Osteocyte (in vitro differentiated cells): ENCODE measurements at regions not wholly inside any gene's neighbourhood (a gene's known extent, or its start where the extent isn't known, plus 50 kb on each side); places are given as distances from the start of the nearest gene placed in this dataset.

ENCODE experiments used
- DNase-seq: peaks from one replicate; pipeline ENCODE4 v3.0.0; 2021; ENCODE audit warnings: mixed read lengths; ENCODE audit not compliant: unreplicated experiment; ENCODE audit errors: extremely low spot score
- H3K27ac Mint-ChIP-seq: one replicate; pipeline ENCODE4 v1.8.0; 2021; ENCODE audit warnings: mild to moderate bottlenecking, mixed read lengths; ENCODE audit not compliant: unreplicated experiment
- H3K27me3 Mint-ChIP-seq: one replicate; pipeline ENCODE4 v1.8.0; 2021; ENCODE audit warnings: mixed read lengths; ENCODE audit not compliant: unreplicated experiment
- H3K36me3 Mint-ChIP-seq: one replicate; pipeline ENCODE4 v1.8.0; 2021; ENCODE audit warnings: mixed read lengths; ENCODE audit not compliant: unreplicated experiment
- H3K4me1 Mint-ChIP-seq: one replicate; pipeline ENCODE4 v1.8.0; 2021; ENCODE audit warnings: mixed read lengths; ENCODE audit not compliant: unreplicated experiment
- H3K4me3 Mint-ChIP-seq: one replicate; pipeline ENCODE4 v1.8.0; 2021; ENCODE audit warnings: mild to moderate bottlenecking, moderate library complexity, mixed read lengths; ENCODE audit not compliant: unreplicated experiment
- H3K9me3 Mint-ChIP-seq: one replicate; pipeline ENCODE4 v1.8.0; 2021; ENCODE audit warnings: mixed read lengths; ENCODE audit not compliant: unreplicated experiment
- CTCF ChIP-seq: fragments of 200-600 bp; sonication (generic); IDR thresholded peaks from 2 replicates; pipeline ENCODE4 v1.5.0; 2021; ENCODE audit warnings: antibody characterized with exemption, mild to moderate bottlenecking, moderate library complexity

DNA sequence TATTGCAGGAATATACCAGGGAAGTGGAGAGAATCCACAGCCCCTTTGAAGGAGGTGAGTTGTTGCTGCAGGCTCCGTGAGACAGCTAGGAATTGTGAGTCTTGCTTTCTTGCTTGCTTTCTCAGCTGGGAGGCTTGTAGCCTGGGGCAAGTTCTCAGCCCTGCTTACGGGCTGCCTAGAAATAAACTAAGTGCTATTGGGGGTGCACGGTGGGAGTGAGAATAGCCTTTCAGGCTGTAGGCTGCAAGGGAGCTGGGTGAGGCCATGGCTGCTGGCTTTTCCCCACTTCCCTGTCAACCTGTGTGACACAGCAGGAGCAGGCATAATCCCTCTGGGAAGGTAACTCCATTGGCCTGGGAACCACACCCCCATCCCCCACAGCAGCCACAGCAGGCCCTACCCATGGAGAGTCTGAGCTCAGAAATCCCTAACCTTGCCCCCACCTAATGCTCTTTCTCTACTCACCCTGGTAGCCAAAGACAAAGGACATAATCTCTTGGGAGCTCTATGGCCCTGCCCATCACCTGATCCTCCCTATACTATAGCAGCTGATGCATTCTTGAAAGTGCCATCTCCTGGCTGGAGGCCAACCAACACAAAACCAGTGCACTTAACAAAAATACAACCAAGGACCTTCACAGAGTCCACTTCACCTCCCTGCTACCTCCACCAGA lies 113.0 kb downstream of the MMRN1 start:
- no peaks in the 10 kb centered on the region for H3K36me3 Mint-ChIP-seq
- H3K4me1 Mint-ChIP-seq, result no peaks in the 10 kb centered on the region
- H3K4me3 Mint-ChIP-seq, result no peak overlapping the region
- no peak for DNase-seq
- H3K9me3 Mint-ChIP-seq, result no peaks in the 10 kb centered on the region
- TF ChIP-seq CTCF, result no peak
- H3K27me3 Mint-ChIP-seq, result no peaks in the 10 kb centered on the region
- H3K27ac Mint-ChIP-seq, result no peak overlapping the region

DNA sequence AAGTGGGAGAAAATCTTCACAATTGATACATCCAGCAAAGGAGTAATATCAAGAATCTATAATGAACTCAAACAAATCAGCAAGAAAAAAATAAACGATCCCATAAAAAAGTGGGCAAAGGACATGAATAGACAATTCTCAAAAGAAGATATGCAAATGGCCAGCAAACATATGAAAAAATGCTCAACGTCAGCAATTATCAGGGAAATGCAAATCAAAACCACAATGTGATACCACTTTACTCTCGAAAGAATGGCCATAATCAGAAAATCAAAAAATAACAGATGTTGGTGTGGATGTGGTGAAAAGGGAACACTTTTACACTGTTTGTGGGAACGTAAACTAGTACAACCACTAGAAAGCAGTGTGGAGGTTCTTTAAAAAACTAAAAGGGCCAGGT lies 114.3 kb upstream of the CCSER1 start:
- no peak for DNase-seq
- no peaks in the 10 kb centered on the region for H3K9me3 Mint-ChIP-seq
- H3K27me3 Mint-ChIP-seq, result peaks cover 3% of the 10 kb centered on the region
- H3K36me3 Mint-ChIP-seq, result no peaks in the 10 kb centered on the region
- no peaks in the 10 kb centered on the region for H3K4me1 Mint-ChIP-seq
- no peak overlapping the region for H3K27ac Mint-ChIP-seq
- no peak overlapping the region for H3K4me3 Mint-ChIP-seq
- TF ChIP-seq CTCF, result no peak

GRCh38 chr4:90024519-90024918 lies 102.7 kb upstream of the CCSER1 start:
- no peak overlapping the region for H3K27ac Mint-ChIP-seq

DNA sequence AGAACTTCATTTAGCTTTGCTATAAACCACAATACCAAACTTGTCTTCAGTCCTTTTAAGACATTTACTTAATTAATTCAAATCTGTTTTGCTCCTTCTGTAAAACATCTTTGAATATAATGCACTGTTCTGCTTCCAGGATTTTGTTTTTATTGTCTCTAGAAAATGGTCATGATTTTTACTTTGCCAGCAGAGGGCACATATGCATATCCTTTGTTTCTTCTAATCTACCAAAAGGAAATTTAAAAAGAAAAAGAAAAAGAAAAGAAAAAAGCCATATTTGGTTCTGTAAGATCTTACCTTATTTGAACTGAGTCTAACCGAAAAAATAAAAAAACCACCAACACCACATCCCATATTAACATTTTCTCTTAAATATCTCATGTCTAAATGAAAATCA lies 101.9 kb upstream of the CCSER1 start:
- no peak for DNase-seq
- peak; percentile 46 for TF ChIP-seq CTCF
- H3K4me1 Mint-ChIP-seq, result no peaks in the 10 kb centered on the region
- H3K4me3 Mint-ChIP-seq, result no peak overlapping the region
- H3K27ac Mint-ChIP-seq, result no peak overlapping the region
- H3K27me3 Mint-ChIP-seq, result peaks cover 2% of the 10 kb centered on the region
- H3K36me3 Mint-ChIP-seq, result no peaks in the 10 kb centered on the region
- H3K9me3 Mint-ChIP-seq, result no peaks in the 10 kb centered on the region

More at GRCh38 chr4:90024519-90024918, 102.7 kb upstream of the CCSER1 start:
- no peak for TF ChIP-seq CTCF
- Mint-ChIP-seq H3K4me3 (no peak overlapping the region), H3K4me1 (no peaks in the 10 kb centered on the region), H3K9me3 (no peaks in the 10 kb centered on the region), H3K36me3 (no peaks in the 10 kb centered on the region), H3K27me3 (peaks cover 2% of the 10 kb centered on the region)
- DNase-seq, result no peak

DNA sequence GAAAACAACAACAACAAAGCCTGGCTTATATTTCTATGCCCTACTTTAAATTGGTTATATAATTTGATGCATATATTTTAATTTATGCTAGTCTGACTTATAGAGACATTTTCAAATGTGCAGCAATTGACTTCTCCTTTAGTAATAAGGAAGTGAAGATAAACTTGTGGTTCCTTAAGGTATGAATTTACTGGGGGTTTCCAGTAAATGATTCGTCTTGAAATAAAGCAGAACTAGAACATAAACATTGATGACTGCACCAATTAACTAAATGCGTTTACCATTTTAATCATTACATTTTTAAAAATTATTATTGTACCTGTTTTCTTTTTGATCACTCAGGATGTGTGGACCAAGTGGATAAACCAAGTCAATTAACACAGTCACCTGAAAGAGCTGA lies 99.6 kb upstream of the CCSER1 start:
- no peaks in the 10 kb centered on the region for H3K36me3 Mint-ChIP-seq

More for the DNA sequence above, 99.6 kb upstream of the CCSER1 start:
- no peaks in the 10 kb centered on the region for H3K4me1 Mint-ChIP-seq
- no peak overlapping the region for H3K4me3 Mint-ChIP-seq
- no peaks in the 10 kb centered on the region for H3K9me3 Mint-ChIP-seq
- no peak for DNase-seq
- TF ChIP-seq CTCF, result no peak
- H3K27me3 Mint-ChIP-seq, result peaks cover 2% of the 10 kb centered on the region
- no peak overlapping the region for H3K27ac Mint-ChIP-seq
